Gastrocnemius medialis (tissue), 4 donors: ENCODE measurements at regions not wholly inside any gene's neighbourhood (a gene's known extent, or its start where the extent isn't known, plus 50 kb on each side); places are given as distances from the start of the nearest gene placed in this dataset.

Experiments
- ATAC-seq, 2 donors: fragments of 150-250 bp; one replicate each; pipeline ENCODE4 v1.9.1; 2016
- DNase-seq, 2 donors: peaks; one replicate each; pipeline ENCODE4 v3.0.0-alpha.2; 2019
- H3K27ac ChIP-seq, 4 donors: fragments of 200-600 bp; sonication (generic); 1 replicate in 1 of 4; 2 replicates in 3 of 4; pipeline ENCODE4 v1.5.1; 2016 to 2018; ENCODE audit warnings: mild to moderate bottlenecking in 2 of 4, moderate library complexity in 1 of 4
- H3K27me3 ChIP-seq, 3 donors: fragments of 200-600 bp; sonication (generic) in 2 of 3; 1 replicate in 1 of 3; 2 replicates in 2 of 3; pipeline versions ENCODE4 v1.5.1 to v1.6.0; 2016 to 2019; ENCODE audit warnings: mild to moderate bottlenecking in 1 of 3, moderate library complexity in 1 of 3
- H3K36me3 ChIP-seq, 2 donors: fragments of 200-600 bp; sonication (generic) in 1 of 2; one replicate each; pipeline ENCODE4 v1.5.1; 2017 to 2018
- H3K4me1 ChIP-seq, 2 donors: fragments of 200-600 bp; sonication (generic) in 1 of 2; one replicate each; pipeline ENCODE4 v1.5.1; 2016 to 2017; ENCODE audit warnings: mild to moderate bottlenecking in 2 of 2
- H3K4me3 ChIP-seq, 4 donors: fragments of 200-600 bp; sonication (generic) in 3 of 4; 1 replicate in 1 of 4; 2 replicates in 3 of 4; pipeline ENCODE4 v1.5.1; 2016 to 2019; ENCODE audit warnings: mild to moderate bottlenecking in 2 of 4
- H3K9me3 ChIP-seq, 3 donors: fragments of 200-600 bp; sonication (generic) in 2 of 3; 1 replicate in 1 of 3; 2 replicates in 2 of 3; pipeline ENCODE4 v1.5.1; 2016 to 2019
- CTCF ChIP-seq, 5 experiments: fragments of 450-650 bp in 3 of 5; fragments of 200-600 bp in 2 of 5; sonication (generic) in 2 of 5; IDR thresholded peaks in 4 of 5; conservative IDR thresholded peaks in 1 of 5; 1 replicate in 4 of 5; 2 replicates in 1 of 5; pipeline ENCODE4 v1.5.1; 2016 to 2019; ENCODE audit warnings: antibody characterized with exemption in 5 of 5, mild to moderate bottlenecking in 3 of 5, moderate library complexity in 3 of 5
- POLR2A ChIP-seq, 2 donors: fragments of 450-650 bp; IDR thresholded peaks; one replicate each; pipeline ENCODE4 v1.6.1; 2017; ENCODE audit warnings: antibody characterized with exemption in 2 of 2, mild to moderate bottlenecking in 2 of 2, moderate library complexity in 2 of 2
- in situ Hi-C, 4 donors: fragments of 200-750 bp; cut with MboI; loops; one replicate each; pipeline versions ENCODE4 v1.15.0 to v1.8.0; 2017; ENCODE audit warnings: low sequenced_read_pairs in 4 of 4
- intact Hi-C: fragments of 100-400 bp; cut with DNase I; formaldehyde crosslinking; loops from one replicate; pipeline ENCODE4 v1.15.1; 2023; ENCODE audit warnings: low total_unique reads

- H3K4me3 ChIP-seq, result no peak overlapping the region
- intact Hi-C loops, result no loop called here
- H3K36me3 ChIP-seq, result no peaks in the 10 kb centered on the region
- in situ Hi-C loops, result no loop called here
- no peaks in the 10 kb centered on the region for H3K27me3 ChIP-seq
- ATAC-seq, result no peak
- DNase-seq, result no peak
- TF ChIP-seq POLR2A (IDR thresholded peaks at IDR 0.05) (no peak), CTCF (IDR thresholded peaks at IDR 0.05 in 4 of 5, conservative IDR thresholded peaks at IDR 0.05 in 1 of 5) (no peak)
- no peaks in the 10 kb centered on the region for H3K4me1 ChIP-seq
- no peaks in the 10 kb centered on the region for H3K9me3 ChIP-seq
- H3K27ac ChIP-seq, result no peak overlapping the region
These were observed 277.7 kb upstream of the SALL3 start for GRCh38 chr18:78701771-78702396.

GRCh38 chr18:78703291-78703690 lies 276.3 kb upstream of the SALL3 start:
- ATAC-seq (no peak), DNase-seq (no peak)
- Histone ChIP-seq H3K27ac (no peak overlapping the region), H3K27me3 (no peaks in the 10 kb centered on the region), H3K4me1 (no peaks in the 10 kb centered on the region), H3K9me3 (no peaks in the 10 kb centered on the region), H3K4me3 (no peak overlapping the region), H3K36me3 (no peaks in the 10 kb centered on the region)
- intact Hi-C loops, result no loop called here
- TF ChIP-seq POLR2A (IDR thresholded peaks at IDR 0.05), result no peak
- in situ Hi-C loops, result no loop called here

- no peak overlapping the region for H3K4me3 ChIP-seq
- H3K9me3 ChIP-seq, result no peaks in the 10 kb centered on the region
- no peak overlapping the region for H3K27ac ChIP-seq
- no peaks in the 10 kb centered on the region for H3K27me3 ChIP-seq
- no peaks in the 10 kb centered on the region for H3K4me1 ChIP-seq
- in situ Hi-C loops (no loop called here), intact Hi-C loops (no loop called here)
- H3K36me3 ChIP-seq, result no peaks in the 10 kb centered on the region
- TF ChIP-seq CTCF (IDR thresholded peaks at IDR 0.05 in 4 of 5, conservative IDR thresholded peaks at IDR 0.05 in 1 of 5) (no peak), POLR2A (IDR thresholded peaks at IDR 0.05) (no peak)
- DNase-seq, result no peak
- ATAC-seq, result no peak
These were observed 274.6 kb upstream of the SALL3 start for GRCh38 chr18:78704971-78705461.

GRCh38 chr18:78709261-78709809 lies 270.3 kb upstream of the SALL3 start:
- Histone ChIP-seq H3K9me3 (no peaks in the 10 kb centered on the region), H3K4me3 (no peak overlapping the region), H3K36me3 (no peaks in the 10 kb centered on the region), H3K4me1 (no peaks in the 10 kb centered on the region), H3K27me3 (no peaks in the 10 kb centered on the region), H3K27ac (no peak overlapping the region)
- in situ Hi-C loops, result no loop called here
- intact Hi-C loops, result no loop called here
- ATAC-seq (no peak), DNase-seq (no peak)
- no peak for TF ChIP-seq CTCF (IDR thresholded peaks at IDR 0.05 in 4 of 5, conservative IDR thresholded peaks at IDR 0.05 in 1 of 5)

- Histone ChIP-seq H3K36me3 (no peaks in the 10 kb centered on the region), H3K27ac (no peak overlapping the region), H3K4me1 (no peaks in the 10 kb centered on the region), H3K27me3 (no peaks in the 10 kb centered on the region), H3K4me3 (no peak overlapping the region), H3K9me3 (no peaks in the 10 kb centered on the region)
- intact Hi-C loops (no loop called here), in situ Hi-C loops (no loop called here)
- DNase-seq (no peak), ATAC-seq (no peak)
- no peak for TF ChIP-seq POLR2A (IDR thresholded peaks at IDR 0.05)
- no peak for TF ChIP-seq CTCF (IDR thresholded peaks at IDR 0.05 in 4 of 5, conservative IDR thresholded peaks at IDR 0.05 in 1 of 5)
These were observed 268.3 kb upstream of the SALL3 start for GRCh38 chr18:78711316-78711715.
